ENCODE measurements at regions not wholly inside any gene's neighbourhood (a gene's known extent, or its start where the extent isn't known, plus 50 kb on each side); places are given as distances from the start of the nearest gene placed in this dataset.

DNA sequence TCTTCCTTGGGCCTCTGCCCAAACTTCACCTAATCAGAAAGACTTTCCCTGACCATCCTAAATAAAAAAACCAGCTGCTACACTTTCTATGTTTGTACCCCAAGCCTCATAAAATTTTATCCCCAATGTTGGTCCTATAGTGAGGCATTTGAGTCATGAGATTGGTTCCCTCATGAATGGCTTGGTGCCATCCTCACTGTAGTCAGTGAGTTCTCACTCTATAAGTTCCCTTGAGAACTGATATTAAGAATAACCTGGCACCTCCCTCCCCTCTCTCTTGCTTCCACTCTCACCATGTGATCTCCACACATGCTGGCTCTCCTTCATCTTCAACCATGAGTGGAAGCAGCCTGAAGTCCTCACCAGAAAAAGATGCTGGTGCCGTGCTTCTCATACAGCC lies 316.9 kb upstream of the PRDM1 start:
- DNase-seq (ENCODE audit: low read depth in 2 of 2) = no peak

DNA sequence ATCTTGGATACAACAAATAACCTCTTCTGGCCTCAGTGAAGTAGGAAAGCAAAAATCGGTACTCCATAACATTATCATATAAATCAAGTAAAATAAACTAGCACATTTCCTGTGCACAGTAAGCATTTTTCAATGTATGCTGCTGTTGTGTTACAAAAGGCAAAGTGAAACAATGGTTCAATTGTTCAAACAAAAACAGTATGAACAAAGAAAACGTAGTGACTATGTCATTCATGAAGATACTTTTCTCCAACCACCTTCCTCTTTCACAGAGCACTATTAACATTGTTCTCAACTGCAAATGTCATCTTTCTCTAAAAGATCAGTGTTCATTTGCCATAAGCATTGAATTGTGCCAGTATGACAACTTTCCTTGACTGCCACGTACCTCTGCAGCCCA lies 318.6 kb upstream of the PRDM1 start:
- no peak for DNase-seq (ENCODE audit: low read depth in 2 of 2)

DNA sequence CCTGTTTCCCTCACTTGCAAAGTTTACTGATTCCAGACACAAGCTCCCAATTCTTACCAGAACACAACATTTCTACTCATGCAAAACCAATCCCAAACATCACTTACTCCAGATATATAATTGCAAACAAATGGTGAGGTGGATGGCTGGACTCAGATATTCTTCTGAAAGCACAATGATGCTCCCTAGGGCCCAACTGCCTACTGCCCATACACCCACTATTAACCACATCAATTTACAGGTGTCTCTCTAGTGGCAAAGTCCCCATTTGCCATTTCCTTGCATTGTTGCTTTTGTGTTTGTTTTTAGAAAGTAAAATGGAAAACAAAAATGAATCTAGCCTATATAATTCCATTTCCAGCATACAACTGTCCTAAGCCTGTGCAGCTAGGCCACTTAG lies 320.9 kb upstream of the PRDM1 start:
- no peak for DNase-seq (ENCODE audit: low read depth in 2 of 2)

DNA sequence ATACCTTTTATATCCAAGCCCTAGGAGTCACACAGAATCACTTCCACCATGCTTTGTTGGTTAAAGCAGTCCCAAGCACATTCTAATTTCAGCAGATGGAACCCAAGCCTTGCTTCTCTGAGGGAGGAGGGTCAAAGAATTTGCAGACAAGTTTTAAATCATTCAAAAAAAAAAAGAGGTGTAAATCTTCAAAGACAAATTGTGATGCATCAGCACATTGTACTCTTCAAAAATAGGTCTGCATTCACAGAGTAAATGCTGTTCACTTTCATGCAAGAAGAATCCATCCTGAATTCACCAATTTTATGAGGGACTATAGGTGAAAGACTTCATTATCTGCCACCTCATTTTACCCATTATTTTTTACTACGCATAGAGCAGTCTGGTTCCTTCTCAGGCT lies 321.8 kb upstream of the PRDM1 start:
- no peak for DNase-seq (ENCODE audit: low read depth in 2 of 2)

DNA sequence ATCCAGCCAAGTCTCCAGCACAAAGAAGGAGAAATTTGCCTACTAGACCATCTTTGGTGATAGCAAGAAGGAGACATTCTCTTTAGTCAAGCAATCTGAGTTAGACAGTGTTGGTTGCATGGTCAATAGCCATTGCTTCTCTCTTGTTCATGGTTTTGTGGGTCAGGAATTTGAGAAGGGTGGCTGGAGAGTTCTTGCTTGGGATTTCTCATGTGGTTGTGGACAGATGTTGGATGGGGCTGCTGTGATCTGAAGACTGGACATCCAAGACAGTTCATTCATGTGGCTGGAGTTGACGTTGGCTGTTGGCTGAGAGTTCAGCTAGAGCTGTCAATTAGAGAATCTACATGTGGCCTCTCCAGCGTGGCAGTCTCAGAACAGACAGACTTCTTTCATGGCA lies 322.3 kb upstream of the PRDM1 start:
- DNase-seq (ENCODE audit: low read depth in 2 of 2) = no peak

DNA sequence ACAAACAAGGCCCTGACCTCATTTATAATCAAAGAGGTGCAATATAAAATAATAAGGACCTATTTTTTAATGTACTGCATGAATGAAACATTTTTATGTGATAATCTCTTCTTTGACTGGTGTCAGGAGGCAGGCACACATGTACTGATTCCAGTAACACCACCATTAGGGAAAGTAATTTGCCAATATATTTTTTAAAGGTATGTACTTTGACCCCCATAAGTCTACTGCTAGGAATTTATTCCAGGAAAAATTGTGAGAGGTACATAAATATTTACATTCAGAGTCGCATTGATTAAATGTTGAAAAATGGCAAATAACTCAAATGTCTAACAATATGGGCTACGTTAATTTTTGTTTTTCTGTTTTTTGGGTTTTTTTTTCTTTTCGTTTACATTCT lies 325.4 kb upstream of the PRDM1 start:
- DNase-seq (ENCODE audit: low read depth in 2 of 2) = no peak

DNA sequence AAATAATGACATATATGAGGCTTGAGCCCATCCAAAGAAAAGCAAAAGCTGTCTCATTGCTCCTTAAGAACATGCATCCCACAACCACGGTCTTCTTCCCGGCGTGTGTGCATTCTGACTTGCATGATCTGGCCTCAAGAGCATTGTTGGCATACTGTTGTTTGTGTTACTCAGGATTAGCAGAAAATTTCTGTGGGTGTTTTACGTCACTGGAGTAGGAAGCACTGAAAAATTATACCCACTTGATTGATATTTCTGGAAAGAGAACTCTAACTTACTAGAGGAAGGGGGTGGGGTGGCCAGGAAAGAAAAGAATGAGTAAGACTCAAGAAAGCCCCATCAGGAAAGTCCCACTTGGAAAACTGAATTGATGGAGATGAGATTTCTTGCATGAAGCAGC lies 326.2 kb upstream of the PRDM1 start:
- DNase-seq (ENCODE audit: low read depth in 2 of 2) = peak in 1 of 2 donors; percentile 57

DNA sequence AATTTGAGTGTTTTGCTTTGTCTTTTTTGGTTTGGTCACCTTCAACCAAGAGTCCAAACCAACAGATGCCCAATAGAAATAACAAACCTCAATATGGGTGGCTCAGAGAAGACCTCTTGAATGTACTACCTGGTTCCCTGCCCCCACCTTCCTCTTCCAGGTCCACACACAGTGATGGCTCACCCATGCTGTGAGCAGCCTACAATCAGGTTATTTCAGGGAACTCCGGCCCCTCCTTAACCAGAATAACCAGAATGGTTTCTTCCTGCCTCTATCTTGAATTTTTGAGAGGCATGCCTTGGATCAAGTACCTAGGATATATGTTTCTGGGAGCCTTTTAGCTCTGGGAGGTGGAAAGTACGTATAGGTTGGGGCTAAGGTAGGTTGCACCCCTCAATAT lies 327.1 kb upstream of the PRDM1 start:
- no peak for DNase-seq (ENCODE audit: low read depth in 2 of 2)

DNA sequence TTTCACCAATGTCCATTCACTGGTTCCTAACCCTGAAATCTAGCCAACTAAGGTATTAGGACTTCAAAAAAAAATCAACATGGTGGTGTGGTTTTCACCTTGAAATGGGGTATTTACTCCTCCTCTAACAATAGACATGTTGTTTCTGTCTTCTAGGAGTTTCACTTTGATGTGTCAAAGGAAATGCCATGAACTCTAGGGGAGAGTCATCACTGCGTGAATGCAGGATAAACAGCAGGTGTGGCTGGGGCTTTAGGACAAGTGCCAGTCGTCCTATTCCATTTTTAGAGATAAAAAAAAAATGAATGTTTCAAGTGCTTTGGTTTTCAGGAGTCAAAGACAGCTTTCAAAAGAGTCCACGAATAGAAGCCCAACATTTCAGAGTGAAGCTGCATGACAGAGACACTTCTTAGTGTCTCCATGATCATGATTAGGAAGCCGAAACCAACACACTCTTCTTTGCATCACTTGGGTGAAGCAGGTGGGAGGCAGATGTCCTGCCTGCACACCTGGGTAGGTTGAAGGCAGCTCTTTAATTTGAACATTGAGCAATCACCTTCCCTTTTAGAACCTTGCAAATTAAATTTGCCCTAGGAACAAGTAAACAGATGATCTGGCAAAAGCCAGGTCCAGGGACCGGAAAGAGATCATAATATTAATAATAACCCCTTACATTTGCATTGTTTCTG lies 328.5 kb upstream of the PRDM1 start:
- DNase-seq (ENCODE audit: low read depth in 2 of 2) = no peak

DNA sequence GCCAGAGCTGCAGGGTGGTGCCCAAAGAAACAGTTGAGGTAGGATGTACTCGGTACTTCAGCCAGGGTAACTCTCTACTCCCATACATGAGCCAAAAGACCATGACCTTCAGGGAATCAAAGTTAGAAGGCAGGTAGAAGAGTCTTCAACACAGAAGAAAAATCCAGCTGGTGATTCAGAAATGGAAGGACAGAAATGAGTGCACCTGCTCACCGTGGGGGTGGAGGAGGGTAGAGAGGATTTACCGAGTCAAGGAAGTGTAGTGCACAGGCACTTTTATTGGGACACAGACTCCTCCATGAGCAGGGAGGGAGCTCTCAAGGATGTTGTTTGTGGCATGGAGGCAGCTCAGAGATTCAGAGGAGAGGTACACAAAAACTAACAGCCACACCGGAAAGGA lies 330.3 kb upstream of the PRDM1 start:
- no peak for DNase-seq (ENCODE audit: low read depth in 2 of 2)

DNA sequence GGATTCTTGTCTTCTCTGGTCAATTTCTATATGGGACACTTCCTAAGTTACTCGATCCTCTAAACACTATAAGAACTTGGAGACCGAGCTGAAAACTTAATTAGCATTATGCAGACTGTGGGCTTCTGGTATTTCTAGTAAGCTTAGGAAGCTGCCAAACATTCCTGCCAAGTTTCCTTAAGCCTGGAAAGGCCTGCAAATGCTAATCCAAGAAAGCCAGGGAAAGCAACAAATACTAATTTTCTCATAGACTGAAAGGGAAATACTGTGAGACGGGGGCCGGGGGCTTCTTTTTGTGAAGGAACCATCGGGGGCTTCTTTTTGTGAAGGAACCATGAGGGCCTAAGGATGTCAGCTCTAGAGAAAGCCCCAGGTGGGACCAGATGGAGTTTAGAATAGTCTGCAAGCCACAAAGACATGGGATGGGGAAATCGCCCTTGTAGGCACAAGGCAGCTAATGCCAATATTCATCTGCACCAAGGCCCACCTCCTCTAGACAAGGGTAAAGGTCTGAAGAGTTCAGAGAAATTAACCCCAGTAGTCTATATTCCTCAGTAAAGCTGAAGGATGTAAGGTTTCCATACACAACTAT lies 332.4 kb upstream of the PRDM1 start:
- no peak for DNase-seq (ENCODE audit: low read depth in 2 of 2)

DNA sequence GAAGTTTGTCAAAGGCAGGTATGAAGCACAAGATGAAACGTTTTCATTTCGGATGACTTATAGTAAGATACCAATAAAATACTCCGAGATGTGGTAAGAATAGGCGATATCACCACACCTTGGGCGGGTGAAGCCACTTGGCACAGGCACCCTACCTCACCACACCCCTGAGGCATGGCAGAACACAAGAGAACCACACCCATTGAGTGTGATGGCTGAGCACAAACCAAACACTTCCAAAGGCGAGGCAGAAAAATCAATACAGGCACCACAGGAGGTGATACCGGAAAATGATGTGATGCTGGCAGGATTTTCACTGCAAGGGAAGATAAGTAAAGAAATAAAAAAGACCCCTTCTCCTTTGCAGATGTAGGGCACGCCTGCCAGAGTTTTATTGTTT lies 332.9 kb upstream of the PRDM1 start:
- no peak for DNase-seq (ENCODE audit: low read depth in 2 of 2)

DNA sequence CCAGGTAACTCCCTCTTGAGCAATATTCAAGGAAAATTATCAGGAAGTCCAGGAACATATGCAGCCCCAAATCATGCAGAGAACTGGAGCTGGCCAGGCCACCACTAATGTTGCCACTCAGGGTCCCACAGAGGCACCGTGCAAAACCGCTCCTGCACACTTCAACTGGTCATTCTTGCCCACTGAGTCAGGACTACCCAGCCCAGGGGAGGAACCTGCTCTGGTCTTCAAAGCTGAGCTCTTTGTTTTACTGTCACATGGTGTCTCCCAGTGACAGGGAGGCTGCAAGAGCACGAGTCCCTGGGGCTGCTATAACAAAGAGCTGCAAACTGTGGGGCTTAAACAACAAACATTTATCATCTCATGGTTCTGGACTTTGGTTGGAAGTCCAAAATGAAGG lies 336.0 kb upstream of the PRDM1 start:
- no peak for DNase-seq (ENCODE audit: low read depth in 2 of 2)

DNA sequence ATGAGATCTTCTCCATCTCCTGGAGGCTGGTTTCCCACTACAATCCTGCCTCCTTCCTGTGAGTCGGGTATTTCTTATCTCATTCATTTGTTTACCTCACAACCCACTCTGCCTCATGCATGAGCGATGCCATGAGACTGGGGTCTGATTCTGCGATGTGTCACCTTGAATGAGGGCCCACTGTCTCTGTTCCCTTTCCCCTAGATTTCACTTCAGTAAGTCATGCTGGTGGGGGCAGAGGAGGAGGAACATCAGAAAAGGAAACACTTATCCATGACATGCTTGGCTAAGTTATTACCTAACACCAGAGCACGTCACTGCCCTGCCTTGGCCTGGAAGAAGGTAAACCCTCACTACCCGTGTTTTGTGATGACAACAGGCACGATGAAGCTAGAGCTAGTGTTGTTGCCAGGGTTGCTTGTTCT lies 337.4 kb upstream of the PRDM1 start:
- DNase-seq (ENCODE audit: low read depth in 2 of 2) = no peak

DNA sequence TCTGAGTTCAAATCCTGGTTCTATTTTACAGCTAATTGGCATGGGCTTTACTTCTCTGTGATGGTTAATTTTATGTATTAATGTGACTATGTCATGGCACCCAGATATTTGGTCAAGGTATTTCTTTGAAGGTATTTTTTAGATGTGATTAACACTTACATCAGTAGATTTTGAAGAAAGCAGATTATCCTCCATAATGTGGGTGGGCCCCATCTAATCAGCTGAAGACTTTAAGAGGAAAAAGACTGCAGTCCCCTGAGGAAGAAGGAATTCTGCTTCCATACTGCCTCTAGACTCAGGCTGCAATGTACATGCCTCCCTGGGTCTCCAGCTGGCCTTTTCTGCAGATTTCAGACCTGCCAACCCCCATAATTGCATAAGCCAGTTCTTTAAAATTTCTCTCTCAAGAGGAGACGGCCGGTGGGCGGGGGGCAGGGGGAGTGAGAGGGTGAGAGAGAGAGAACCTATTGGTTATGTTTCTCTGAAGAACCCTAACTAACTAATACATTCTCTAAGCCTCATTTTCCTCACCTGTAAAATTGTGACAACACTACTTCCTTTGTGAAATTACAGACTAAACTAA lies 338.2 kb upstream of the PRDM1 start:
- no peak for DNase-seq (ENCODE audit: low read depth in 2 of 2)

DNA sequence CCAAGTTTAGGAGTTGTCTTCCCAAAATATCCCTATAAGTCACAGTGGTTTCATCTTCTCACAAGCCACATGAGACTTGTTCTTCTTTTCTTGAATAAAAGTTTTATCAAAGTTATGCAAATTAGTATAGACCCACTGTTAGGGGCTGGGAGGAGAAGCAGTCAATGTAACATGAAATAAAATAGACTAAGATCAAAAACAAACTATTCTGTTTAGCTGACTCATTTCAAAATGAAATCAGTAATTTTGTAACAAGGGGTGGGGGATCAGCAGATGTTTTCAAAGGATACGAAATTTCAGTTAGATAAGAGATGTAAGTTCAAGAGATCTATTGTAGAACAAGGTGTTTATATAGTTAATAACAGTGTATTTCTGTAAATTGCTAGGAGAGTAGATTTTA lies 339.6 kb upstream of the PRDM1 start:
- no peak for DNase-seq (ENCODE audit: low read depth in 2 of 2)

DNA sequence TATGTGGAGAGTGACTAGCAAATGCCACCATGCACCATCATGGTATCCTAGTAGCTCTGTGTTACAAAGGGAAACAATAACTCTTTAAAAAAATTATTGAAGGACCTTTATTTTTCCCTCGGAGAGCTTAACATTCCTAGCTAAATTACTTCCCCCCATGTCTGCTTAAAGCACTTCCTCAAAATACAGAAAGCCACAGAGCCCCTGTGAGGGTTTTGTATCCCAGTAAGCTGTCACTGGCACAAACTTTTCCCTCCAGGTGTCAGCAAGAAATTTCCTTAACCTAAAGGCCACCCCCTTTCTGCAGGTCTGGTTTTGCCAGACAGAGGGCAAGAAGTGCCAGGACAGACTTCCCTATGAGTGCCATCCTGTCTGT lies 340.0 kb upstream of the PRDM1 start:
- no peak for DNase-seq (ENCODE audit: low read depth in 2 of 2)

DNA sequence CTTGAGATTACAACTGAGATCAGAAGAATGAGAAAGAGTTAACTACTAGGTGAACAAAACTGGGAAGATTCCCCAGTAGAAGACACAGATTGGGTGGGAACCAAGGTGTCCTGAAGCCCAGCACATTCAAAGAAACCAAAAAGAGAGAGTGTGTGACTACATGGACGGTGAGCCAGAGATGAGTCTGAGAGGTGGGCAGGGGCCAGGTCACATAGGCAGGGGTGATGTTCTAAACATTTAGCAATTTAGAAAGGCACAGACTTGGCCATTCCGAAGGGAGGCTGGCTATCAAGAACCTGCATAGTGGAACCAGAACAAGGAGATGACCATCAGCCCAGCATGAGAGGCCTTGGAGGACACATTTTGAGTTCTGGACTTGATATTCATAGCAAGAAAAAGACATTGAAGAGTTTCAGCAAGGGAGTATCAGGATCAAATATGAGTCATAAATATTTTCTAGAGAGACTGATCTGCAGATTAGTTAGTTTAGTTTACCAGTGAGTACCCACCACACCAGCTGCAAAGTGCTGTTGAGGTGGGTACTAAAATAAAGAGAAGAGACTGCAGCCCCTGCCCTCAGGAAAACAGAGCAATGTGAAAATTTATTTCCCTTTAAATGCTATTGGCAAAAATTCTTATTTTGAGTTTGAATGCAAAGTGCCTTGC lies 340.5 kb upstream of the PRDM1 start:
- no peak for DNase-seq (ENCODE audit: low read depth in 2 of 2)

DNA sequence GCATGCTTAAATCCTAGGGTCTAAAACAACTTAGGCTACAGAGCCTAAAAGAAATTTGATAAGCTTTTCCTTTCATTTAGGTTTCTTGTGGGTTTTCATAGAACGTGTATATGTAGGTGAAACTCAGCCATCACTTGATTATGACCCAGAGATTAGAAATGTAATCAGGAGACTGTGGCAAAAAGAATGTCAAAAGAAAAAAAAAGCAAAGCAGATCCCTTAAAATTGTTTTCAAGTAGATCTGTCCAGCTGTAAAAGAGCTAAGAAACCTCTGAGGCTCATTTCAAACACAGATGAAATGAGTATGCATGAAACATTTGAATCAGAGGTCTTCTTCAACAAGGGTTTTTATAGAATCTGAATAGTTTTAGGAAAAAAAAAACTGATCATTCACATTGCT lies 341.3 kb upstream of the PRDM1 start:
- no peak for DNase-seq (ENCODE audit: low read depth in 2 of 2)

DNA sequence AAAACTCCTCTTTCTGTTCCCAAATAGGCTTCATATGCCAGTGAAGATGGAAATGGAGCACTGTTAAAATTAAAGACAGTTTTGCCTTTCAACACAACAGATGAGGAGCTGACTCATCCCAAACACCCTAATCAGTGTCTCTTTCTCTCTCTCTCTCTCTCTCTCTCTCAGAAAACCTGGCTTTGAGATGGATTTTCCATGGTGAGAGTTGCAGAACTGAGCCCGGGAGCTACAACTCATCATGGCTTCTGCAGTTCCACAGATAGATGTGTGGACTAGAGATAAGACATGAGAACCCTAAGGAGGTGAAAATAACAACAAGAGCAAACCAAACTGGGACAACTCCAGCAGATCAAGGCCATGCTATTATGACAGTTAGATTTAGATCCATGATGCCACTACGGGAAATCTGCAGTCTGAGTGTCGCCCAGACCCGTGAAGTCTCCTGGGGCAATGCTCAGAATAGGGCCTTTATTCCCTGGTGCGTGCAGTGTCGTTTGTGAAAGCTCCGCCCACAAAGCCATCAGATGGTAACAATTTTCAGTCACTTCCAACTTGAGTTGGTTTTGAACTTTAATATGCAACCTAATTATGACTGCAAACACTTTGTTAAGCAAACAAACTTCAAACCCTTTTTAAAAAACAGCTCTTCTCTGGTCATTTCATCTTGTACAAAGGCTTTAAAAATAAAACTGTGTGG lies 338.2 kb upstream of the PREP start:
- DNase-seq (ENCODE audit: low read depth in 2 of 2) = no peak

DNA sequence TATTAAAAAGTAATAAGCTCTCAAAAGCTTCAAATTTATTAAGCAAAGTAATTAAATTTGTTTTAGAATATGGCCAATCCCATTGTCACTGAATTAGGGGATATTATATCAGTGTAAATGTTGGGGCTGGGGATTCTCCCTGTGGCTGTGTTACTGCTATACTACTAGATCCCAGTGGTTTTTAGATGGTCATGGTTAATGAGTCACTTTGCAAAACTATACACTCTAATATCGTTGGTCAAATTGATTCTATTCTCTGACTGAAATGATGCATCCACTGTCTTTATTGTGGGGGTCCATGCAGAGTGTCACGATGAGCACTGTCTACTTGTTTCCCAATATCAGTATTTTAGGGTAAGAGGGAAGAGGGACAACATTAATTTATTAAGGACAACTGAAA lies 336.9 kb upstream of the PREP start:
- DNase-seq (ENCODE audit: low read depth in 2 of 2) = no peak

DNA sequence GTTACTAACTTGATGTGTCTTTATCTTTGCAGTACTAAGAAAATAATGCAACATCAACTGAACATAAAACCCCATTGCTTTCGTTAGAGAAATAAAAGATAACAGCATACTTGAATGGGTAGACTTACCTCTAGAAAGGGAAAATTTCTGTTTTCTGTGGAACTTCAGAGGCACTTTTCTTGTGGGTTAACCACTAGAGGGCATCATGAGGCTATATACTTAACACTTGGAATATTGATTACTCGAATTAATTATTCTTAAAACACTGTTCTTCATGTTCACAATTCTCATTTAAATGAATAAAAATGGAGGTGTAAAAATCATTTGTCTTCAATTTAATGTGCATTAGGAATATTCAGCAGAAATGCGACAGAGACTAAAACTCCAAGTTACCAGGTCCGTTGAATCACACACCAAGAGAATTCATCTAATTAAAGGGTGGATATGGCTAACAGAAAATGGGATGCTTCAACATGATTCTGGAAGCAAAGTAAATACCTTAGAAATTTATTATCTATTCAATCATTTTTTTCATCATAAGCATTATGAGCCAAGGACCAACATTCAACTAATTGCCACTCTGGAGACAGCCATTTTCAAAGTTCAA lies 330.8 kb upstream of the PREP start:
- peak; percentile 50 to 59 for DNase-seq (ENCODE audit: low read depth in 2 of 2)

Measured in lung microvascular endothelial cell (primary cell).